GM18499 (cell line): ENCODE measurements at regions not wholly inside any gene's neighbourhood (a gene's known extent, or its start where the extent isn't known, plus 50 kb on each side); places are given as distances from the start of the nearest gene placed in this dataset.

Experiments
- ATAC-seq: cut with Tn5 transposase; IDR thresholded peaks from one replicate; pipeline ENCODE4 v1.9.1; 2021; ENCODE audit warnings: moderate number of reproducible peaks; ENCODE audit not compliant: insufficient read depth, unreplicated experiment

DNA sequence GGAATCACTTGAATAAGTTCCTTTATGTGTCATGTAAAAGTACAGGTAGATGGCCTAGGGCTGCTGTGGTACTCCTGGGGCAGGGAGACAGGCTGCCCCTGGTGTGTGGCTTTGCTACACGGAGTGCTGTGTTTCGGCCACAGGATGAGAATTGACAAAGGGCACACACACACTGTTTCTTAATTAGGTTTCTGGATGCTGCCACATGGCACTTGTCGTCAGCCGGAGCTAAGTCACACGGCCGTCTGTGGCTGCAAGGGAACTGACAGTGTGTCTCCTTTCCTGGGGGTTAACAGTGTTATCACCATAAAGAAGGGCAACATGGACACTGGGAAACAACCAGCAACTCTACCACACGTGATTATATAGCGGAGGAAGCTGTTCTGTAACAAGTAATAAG, 55.7 kb upstream of the CREB5 start:
- no peak for ATAC-seq

DNA sequence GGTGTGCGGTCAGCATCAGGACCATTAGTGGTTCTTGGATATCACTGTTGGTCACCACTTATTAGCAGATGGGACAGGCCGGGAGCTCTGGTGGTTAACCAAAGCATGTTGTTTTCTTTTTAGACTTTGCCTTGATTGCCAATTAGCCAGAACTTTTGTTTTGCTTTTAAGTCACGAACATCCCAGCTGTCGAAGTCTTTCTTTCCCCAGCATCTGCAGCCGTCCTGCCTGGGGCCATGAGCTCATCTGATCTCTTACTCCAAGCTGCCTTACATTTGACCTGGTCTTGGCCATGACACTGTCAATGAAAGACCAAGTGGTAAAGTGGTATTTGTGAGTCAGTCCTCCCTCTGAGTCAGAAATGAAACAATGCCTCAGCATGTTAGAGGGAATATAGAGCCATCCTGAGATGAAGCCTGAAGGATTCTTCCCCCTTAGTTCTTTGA, 53.9 kb upstream of the CREB5 start:
- no peak for ATAC-seq

- no peak for ATAC-seq
Observed at GRCh38 chr7:28360739-28361138, 51.6 kb upstream of the CREB5 start.

DNA sequence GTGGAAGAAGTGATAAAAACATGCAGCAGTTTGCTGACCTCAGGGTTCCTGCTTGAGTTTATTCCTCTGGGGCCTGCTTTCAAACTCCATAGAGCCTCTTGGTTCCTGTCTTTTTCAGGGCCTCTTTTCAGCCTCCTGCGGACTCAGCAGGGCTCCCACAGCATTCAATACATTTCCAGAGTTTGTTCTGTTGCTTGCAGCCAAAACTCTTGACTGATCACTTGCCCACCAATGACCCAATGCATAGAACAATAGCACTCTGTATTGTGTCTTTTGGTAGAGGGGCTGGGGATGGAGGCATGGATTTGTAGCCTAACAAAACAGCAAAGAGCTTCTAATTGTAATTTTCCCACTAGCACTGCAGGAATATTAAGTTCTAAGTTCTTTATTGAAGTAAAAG, 50.8 kb upstream of the CREB5 start:
- no peak for ATAC-seq

DNA sequence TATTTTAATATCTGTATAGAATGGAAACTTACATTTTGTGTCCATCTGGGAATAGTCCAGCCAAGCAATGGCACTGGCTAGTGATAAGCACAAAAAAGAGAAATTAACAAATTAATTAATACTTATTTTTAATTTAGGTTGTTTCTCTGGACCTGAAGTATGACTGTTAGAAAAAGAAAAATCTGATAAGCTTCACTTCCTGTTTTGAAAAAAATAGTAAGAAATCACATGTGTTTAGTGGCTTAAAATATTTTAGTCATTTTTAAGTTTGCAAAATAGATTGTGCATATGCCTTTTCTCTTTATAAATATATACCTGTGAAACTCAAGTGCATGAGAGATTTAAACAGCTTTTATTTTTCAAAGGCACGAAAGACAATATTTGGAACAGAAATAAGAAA, 50.1 kb upstream of the CREB5 start:
- no peak for ATAC-seq
